ENCODE measurements at regions not wholly inside any gene's neighbourhood (a gene's known extent, or its start where the extent isn't known, plus 50 kb on each side); places are given as distances from the start of the nearest gene placed in this dataset.

DNA sequence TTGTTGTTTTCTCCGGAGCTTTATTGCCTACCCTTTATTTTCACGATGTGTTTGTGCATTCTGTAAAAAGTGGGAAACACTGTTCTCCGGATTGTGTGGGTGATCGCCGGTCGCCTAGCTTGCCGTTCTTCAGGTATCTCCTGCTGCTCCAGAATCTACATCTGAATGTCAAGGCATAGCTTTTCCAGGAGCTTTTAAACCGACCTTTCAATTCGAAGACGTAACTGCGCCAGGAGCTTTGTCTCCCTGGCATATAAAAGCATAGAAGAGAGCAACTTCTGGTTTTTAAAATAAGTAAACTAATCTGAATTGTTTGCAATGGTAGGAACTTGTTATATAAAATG is 96.0 kb downstream of the HFE start:
- TF ChIP-seq, protein P1, sequence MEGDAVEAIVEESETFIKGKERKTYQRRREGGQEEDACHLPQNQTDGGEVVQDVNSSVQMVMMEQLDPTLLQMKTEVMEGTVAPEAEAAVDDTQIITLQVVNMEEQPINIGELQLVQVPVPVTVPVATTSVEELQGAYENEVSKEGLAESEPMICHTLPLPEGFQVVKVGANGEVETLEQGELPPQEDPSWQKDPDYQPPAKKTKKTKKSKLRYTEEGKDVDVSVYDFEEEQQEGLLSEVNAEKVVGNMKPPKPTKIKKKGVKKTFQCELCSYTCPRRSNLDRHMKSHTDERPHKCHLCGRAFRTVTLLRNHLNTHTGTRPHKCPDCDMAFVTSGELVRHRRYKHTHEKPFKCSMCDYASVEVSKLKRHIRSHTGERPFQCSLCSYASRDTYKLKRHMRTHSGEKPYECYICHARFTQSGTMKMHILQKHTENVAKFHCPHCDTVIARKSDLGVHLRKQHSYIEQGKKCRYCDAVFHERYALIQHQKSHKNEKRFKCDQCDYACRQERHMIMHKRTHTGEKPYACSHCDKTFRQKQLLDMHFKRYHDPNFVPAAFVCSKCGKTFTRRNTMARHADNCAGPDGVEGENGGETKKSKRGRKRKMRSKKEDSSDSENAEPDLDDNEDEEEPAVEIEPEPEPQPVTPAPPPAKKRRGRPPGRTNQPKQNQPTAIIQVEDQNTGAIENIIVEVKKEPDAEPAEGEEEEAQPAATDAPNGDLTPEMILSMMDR (IDR thresholded peaks at IDR 0.05) = no peak
- TF ChIP-seq POLR2A (IDR thresholded peaks at IDR 0.05) = no peak
